GM12878 (cell line): ENCODE measurements at regions not wholly inside any gene's neighbourhood (a gene's known extent, or its start where the extent isn't known, plus 50 kb on each side); places are given as distances from the start of the nearest gene placed in this dataset.

Source experiments
- ATAC-seq: fragments of 200-7000 bp; cut with Tn5 transposase; 3 replicates; pipeline ENCODE4 v1.9.1; 2020; ENCODE audit warnings: mild to moderate bottlenecking, moderate library complexity
- BruUV-seq: library from RNA; stranded (reverse); fragments of 400-500 nt; replicated peaks from 2 replicates; lab custom pipeline; 2021; lab: Mats Ljungman, UMichigan
- CTCF ChIA-PET: fragments of 300-600 bp; sonication (Branson Sonifier 250); formaldehyde crosslinking; extraction: SDS; loops from one replicate; lab custom pipeline; 2021; ENCODE audit warnings: inconsistent platforms; lab: Yijun Ruan, JAX
- POLR2A ChIA-PET: fragments of 350-600 bp; formaldehyde crosslinking; extraction: SDS; loops from one replicate; lab custom pipeline; 2021; ENCODE audit warnings: inconsistent platforms; lab: Charles Lee
- RAD21 ChIA-PET: fragments of 300-600 bp; sonication (Branson Sonifier 250); formaldehyde crosslinking; loops from one replicate; lab custom pipeline; 2023; ENCODE audit warnings: antibody characterized with exemption; ENCODE audit not compliant: unreplicated experiment; lab: Charles Lee
- SMC1A ChIA-PET: fragments of 300-600 bp; sonication (Branson Sonifier 250); formaldehyde crosslinking; loops from one replicate; lab custom pipeline; 2023; ENCODE audit not compliant: unreplicated experiment, uncharacterized antibody; lab: Charles Lee
- DNase-seq: peaks from one replicate; pipeline ENCODE4 v3.0.0-alpha.2; 2011; ENCODE audit warnings: low read depth, low spot score
- FAIRE-seq: peaks from 3 replicates; lab custom pipeline; 2011; peaks lifted over from hg19 to GRCh38; lab: Jason Lieb, UNC
- H2AFZ ChIP-seq: 2 replicates; pipeline ENCODE4 v1.6.0; 2011; ENCODE audit warnings: low read depth, low read length, control low read depth; ENCODE audit not compliant: control insufficient read depth
- H3K27ac ChIP-seq: 2 replicates; pipeline ENCODE4 v1.5.1; 2011; ENCODE audit warnings: control low read depth; ENCODE audit not compliant: control insufficient read depth, insufficient read depth
- H3K27me3 ChIP-seq, 2 experiments: replicated peaks in 1 of 2; 2 replicates each; pipeline versions ENCODE4 v1.6.0 to v1.6.1; 2011; ENCODE audit warnings: low read length in 1 of 2; ENCODE audit not compliant: control insufficient read depth in 2 of 2, insufficient read depth in 2 of 2
- H3K36me3 ChIP-seq, 2 experiments: 2 replicates each; pipeline ENCODE4 v1.5.1; 2011; ENCODE audit warnings: low read length in 1 of 2; ENCODE audit not compliant: control insufficient read depth in 2 of 2, insufficient read depth in 2 of 2
- H3K4me1 ChIP-seq: 2 replicates; pipeline ENCODE4 v1.6.1; 2011; ENCODE audit warnings: mild to moderate bottlenecking, low read length, moderate library complexity, mixed read lengths; ENCODE audit not compliant: control insufficient read depth, insufficient read depth
- H3K4me2 ChIP-seq: 2 replicates; pipeline ENCODE4 v1.6.0; 2011; ENCODE audit warnings: control low read depth; ENCODE audit not compliant: control insufficient read depth, insufficient read depth
- H3K4me3 ChIP-seq: fragments of 200-600 bp; sonication (generic); 2 replicates; pipeline ENCODE4 v1.5.1; 2016
- H3K79me2 ChIP-seq: 2 replicates; pipeline ENCODE4 v1.6.0; 2011; ENCODE audit warnings: low read length; ENCODE audit not compliant: control insufficient read depth, insufficient read depth
- H3K9ac ChIP-seq: 2 replicates; pipeline ENCODE4 v1.8.0; 2011; ENCODE audit warnings: low read length, control low read depth, mixed read lengths; ENCODE audit not compliant: control insufficient read depth, insufficient read depth
- H3K9me3 ChIP-seq: replicated peaks from 3 replicates; pipeline ENCODE4 v1.5.1; 2011; ENCODE audit warnings: mild to moderate bottlenecking, low read length; ENCODE audit not compliant: control insufficient read depth, insufficient read depth
- H4K20me1 ChIP-seq: 2 replicates; pipeline ENCODE4 v1.6.0; 2011; ENCODE audit not compliant: control insufficient read depth, insufficient read depth
- CUX1 ChIP-seq: IDR thresholded peaks from 2 replicates; pipeline ENCODE4 v1.6.1; 2012; ENCODE audit warnings: improper control_type of control experiment, low read depth, low read length; ENCODE audit not compliant: insufficient replicate concordance
- EED ChIP-seq: sonication (generic); IDR thresholded peaks from 2 replicates; pipeline ENCODE4 v1.6.1; 2016; ENCODE audit warnings: antibody characterized with exemption, low read depth
- RFX5 ChIP-seq: IDR thresholded peaks from 2 replicates; pipeline ENCODE4 v1.6.1; 2011; ENCODE audit warnings: low read depth, low read length, improper control_type of control experiment
- in situ Hi-C: fragments of 300-500 bp; cut with MboI; formaldehyde crosslinking; loops from 9 replicates; pipeline ENCODE4 v1.14.3; 2018; ENCODE audit warnings: mixed read lengths
- intact Hi-C: fragments of 100-400 bp; cut with micrococcal nuclease; formaldehyde crosslinking; loops from one replicate; pipeline ENCODE4 v1.14.2; 2022; ENCODE audit not compliant: unreplicated experiment

GRCh38 chr11:26126741-26127140 is 205.2 kb upstream of the ANO3 start (continued):
- TF ChIP-seq CUX1 = no peak

- RAD21 ChIA-PET = no interaction called here
- Histone ChIP-seq H3K4me2 (no peak overlapping the region), H3K27me3 (no peaks in the 10 kb centered on the region), H3K27ac (no peak overlapping the region), H3K4me3 (no peak overlapping the region), H4K20me1 (no peaks in the 10 kb centered on the region), H2AFZ (no peak overlapping the region), H3K4me1 (no peaks in the 10 kb centered on the region), H3K9me3 (no peaks in the 10 kb centered on the region), H3K36me3 (no peaks in the 10 kb centered on the region), H3K79me2 (no peaks in the 10 kb centered on the region), H3K9ac (no peak overlapping the region)
- CTCF ChIA-PET = no interaction called here
- BruUV-seq = no TSS peak
- FAIRE-seq (no peak), ATAC-seq (no peak), DNase-seq (no peak)
- POLR2A ChIA-PET = no interaction called here
- intact Hi-C loops = no loop called here
- SMC1A ChIA-PET = no interaction called here
- in situ Hi-C loops = no loop called here
- TF ChIP-seq RFX5 (no peak), EED (no peak)
- TF ChIP-seq, all 136 proteins: peak for 0
Observed at GRCh38 chr11:26127336-26127735, 204.6 kb upstream of the ANO3 start.
